ENCODE measurements at regions not wholly inside any gene's neighbourhood (a gene's known extent, or its start where the extent isn't known, plus 50 kb on each side); places are given as distances from the start of the nearest gene placed in this dataset.

DNA sequence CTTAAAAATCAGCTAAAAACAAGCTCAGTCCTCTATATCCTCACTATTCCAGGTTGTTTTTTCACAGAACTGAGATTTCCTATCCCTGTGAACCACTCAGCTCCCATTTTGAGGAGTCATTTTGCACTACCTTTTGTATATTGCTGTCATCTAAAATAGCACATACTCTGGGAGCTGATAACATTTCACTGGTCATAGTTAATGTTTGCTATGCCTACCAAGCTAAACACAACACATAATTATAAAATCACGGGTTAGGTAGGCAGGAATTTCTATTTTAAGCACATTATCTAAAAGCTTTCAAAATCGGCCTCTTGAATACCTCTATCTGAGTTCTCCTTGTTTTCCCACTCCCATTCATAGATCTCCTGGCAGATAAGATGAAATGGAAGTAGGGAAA, 882.0 kb upstream of the INTU start:
- no peak for TF ChIP-seq EZH2phosphoT487 (IDR thresholded peaks at IDR 0.05; ENCODE audit: borderline replicate concordance, low read length)
- TF ChIP-seq, protein P1, sequence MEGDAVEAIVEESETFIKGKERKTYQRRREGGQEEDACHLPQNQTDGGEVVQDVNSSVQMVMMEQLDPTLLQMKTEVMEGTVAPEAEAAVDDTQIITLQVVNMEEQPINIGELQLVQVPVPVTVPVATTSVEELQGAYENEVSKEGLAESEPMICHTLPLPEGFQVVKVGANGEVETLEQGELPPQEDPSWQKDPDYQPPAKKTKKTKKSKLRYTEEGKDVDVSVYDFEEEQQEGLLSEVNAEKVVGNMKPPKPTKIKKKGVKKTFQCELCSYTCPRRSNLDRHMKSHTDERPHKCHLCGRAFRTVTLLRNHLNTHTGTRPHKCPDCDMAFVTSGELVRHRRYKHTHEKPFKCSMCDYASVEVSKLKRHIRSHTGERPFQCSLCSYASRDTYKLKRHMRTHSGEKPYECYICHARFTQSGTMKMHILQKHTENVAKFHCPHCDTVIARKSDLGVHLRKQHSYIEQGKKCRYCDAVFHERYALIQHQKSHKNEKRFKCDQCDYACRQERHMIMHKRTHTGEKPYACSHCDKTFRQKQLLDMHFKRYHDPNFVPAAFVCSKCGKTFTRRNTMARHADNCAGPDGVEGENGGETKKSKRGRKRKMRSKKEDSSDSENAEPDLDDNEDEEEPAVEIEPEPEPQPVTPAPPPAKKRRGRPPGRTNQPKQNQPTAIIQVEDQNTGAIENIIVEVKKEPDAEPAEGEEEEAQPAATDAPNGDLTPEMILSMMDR (IDR thresholded peaks at IDR 0.05; ENCODE audit: low read depth, low read length, poor library complexity, severe bottlenecking): no peak
